NCI-H69 (cell line): ENCODE measurements at regions not wholly inside any gene's neighbourhood (a gene's known extent, or its start where the extent isn't known, plus 50 kb on each side); places are given as distances from the start of the nearest gene placed in this dataset.
A peak's percentile ranks its signal among the peaks of the same experiment; 100 is the strongest.
"Not testable (repeated sequence)": the region's sequence is repeated elsewhere in the genome, so short reads cannot be mapped to it uniquely, and the experiment has no call there.

ENCODE experiments used
- DNase-seq: peaks from one replicate; lab custom pipeline; 2025; lab: John Stamatoyannopoulos, UW

- DNase-seq: peak; percentile 76
Observed at GRCh38 chr5:23977997-23978396, 470.6 kb downstream of the PRDM9 start.

DNA sequence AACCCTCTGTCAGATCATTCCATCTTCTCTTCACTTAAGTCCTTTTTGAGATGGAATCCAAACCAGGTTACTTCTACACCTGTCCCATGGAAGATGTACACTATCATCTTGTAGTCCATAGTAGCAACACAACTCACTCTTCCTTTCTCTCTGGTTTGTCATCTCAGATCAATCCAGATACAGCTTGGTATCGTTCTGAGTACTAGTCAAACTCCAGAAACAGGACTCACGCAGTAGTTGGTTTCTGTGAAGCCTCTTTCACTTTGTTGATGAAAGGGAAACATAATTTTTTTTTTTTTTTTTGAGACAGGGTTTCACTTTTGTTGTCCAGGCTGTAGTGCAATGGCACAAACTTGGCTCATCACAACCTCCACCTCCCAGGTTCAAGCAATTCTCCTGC is 484.0 kb downstream of the PRDM9 start:
- DNase-seq: no peak

GRCh38 chr5:23994581-23995370 is 487.4 kb downstream of the PRDM9 start:
- DNase-seq: peak; percentile 19

- no peak for DNase-seq
Observed at GRCh38 chr5:23996525-23996924, 489.1 kb downstream of the PRDM9 start.

DNA sequence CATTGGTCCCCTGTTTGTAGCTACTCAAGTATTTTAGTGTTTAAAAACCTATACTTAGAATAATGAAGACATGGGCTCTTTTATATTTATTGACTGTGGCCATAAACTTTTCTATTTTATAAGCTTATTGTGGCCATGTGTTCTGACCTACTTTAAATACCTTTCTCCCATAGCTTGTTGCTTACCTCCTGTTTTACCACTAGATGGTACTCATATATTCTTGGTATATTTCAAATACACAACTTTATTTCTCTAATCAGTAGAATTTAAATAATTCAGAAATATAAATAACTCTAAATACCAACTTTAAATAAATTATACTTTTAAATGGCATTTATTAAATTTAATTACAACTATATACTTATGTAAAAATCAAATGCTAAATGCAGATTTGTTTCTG is 498.0 kb downstream of the PRDM9 start:
- peak; percentile 28 for DNase-seq

GRCh38 chr5:24017710-24018109 is 510.3 kb downstream of the PRDM9 start:
- not testable (repeated sequence) for DNase-seq

GRCh38 chr5:24026288-24026687 is 518.9 kb downstream of the PRDM9 start:
- no peak for DNase-seq

DNA sequence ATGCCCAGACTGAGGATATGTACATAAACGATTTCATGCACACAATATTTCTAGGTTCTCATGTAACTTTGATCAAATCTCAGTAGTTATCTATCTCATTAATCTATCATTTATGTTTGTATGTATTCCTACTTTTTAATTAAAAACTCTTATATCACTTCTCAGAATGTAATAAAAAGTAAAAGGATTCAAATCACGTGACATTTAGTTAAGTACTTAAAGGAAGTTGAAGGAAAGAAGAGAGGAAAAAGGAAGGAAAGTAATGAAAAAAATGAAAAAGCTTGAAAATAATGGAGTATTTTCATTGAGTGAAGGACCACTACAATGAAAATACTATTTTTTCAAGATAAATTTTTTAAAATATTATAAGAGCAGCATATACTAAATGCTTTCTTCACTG is 535.3 kb downstream of the PRDM9 start:
- no peak for DNase-seq

- DNase-seq: peak; percentile 56
Observed at GRCh38 chr5:24045046-24045445, 537.6 kb downstream of the PRDM9 start.

GRCh38 chr5:24053737-24054136 is 546.3 kb downstream of the PRDM9 start:
- DNase-seq: no peak

GRCh38 chr5:24059006-24059405 is 551.6 kb downstream of the PRDM9 start:
- no peak for DNase-seq

GRCh38 chr5:24059716-24060115 is 552.3 kb downstream of the PRDM9 start:
- no peak for DNase-seq

DNA sequence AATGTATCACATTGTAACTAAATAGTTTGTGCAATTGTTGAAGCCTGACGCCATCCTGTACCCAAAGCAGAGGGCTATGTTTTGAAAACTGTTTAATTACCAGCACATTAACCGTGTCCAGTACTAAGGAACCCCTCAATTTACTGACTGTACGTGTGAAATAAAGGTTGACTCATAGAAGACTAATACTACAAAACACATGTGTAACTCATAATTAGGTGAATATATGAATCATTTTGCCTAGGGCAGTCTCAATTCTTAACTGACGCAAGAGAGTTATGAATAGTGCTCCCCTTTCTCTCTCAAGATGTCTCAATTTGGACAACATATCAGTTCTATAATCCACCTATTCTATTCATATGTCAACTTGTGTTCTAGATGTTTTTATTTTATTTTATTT is 558.4 kb downstream of the PRDM9 start:
- peak; percentile 93 for DNase-seq

- no peak for DNase-seq
Observed at GRCh38 chr5:24067208-24067607, 559.8 kb downstream of the PRDM9 start.

DNA sequence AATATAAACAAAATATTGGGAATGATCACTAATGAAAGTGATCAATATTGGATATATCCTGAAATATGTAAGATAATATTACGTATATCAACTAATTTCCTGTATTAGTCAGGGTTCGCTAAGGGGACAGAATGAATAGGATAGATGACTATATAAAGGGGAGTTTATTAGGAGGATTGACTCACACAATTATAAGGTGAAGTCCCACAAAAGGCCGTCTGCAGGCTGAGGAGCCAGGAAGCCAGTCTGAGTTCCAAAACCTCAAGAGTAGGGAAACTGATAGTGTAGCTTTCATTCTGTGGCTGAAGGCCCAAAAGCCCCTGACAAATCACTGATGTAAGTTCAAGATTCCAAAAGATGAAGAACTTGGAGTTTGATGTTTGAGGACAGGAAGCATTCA is 561.1 kb downstream of the PRDM9 start:
- no peak for DNase-seq

DNA sequence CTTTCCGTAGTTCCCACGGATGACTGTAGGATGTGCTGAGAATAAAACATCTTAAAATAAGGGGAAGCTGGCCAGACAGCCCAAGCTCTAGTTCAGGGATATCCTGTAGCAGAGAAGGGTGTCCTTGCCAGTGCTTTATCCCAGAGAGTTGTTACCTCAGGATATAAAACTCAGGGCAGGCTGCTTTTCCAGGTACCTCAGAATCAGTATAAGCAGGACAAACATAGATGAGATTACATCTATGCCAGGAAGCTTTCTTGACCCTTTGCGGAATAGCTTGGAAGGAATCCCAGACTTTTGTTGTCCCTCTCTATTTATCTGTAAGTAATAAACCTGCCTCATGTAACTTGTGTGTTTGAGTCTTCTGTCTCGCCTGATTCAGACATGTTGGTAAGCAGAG is 565.7 kb downstream of the PRDM9 start:
- peak; percentile 41 for DNase-seq

GRCh38 chr5:24080046-24080445 is 564.7 kb downstream of the CDH10 start:
- peak; percentile 37 for DNase-seq

GRCh38 chr5:24094081-24094679 is 550.6 kb downstream of the CDH10 start:
- peak; percentile 92 for DNase-seq

- DNase-seq: no peak
Observed at GRCh38 chr5:24102010-24102409, 542.8 kb downstream of the CDH10 start.

- peak; percentile 89 for DNase-seq
Observed at GRCh38 chr5:24103451-24104023, 541.2 kb downstream of the CDH10 start.

DNA sequence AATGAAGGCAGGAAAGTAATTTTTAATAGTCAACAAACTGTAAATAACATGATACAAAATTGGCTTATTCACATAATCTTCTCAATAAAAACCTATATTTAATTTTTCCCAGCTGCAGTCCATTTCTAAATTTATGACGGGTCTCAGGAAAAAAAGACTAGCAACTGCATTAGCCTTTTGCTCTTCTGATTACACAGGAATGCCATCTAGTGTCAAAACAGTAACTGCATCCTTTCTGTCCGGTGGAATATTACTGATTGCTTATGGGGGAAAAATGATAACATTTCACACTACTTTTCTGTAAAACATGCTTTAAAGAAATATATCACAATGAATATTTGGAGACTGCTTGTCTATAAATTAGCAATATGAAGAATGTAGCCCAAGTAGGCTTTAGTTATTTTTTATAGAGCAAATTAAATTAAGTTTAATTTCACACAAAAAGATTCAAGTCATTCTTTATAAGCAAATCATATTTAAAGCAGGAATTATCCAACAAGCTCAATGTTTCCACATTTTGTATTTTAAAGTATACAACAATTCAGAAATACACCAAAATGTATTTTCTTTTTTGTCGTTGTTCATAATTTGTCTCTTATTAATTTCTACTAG is 534.7 kb downstream of the CDH10 start:
- DNase-seq: peak; percentile 81

DNA sequence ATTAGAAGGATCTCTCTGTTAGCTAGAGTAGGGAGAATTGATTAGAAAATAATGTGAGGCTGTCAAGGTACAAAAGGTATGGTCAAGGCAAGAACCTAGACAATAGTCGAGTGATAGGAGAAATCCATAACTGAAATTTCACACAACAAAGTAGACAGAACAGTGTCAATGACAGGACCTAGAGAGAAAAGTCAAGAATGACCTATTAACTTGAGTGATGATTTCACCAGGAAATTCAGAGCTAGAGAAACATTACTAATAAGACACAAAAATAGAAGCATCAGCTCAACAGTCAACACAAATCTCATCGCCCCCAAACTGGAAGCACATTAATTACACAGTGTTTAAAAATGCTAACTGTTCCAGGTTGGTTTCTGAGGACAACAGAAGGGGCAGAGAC is 532.4 kb downstream of the CDH10 start:
- DNase-seq: no peak

- DNase-seq: no peak
Observed at GRCh38 chr5:24118351-24118750, 526.4 kb downstream of the CDH10 start.
